ENCODE measurements at regions not wholly inside any gene's neighbourhood (a gene's known extent, or its start where the extent isn't known, plus 50 kb on each side); places are given as distances from the start of the nearest gene placed in this dataset.
"Not testable (repeated sequence)": the region's sequence is repeated elsewhere in the genome, so short reads cannot be mapped to it uniquely, and the experiment has no call there.

DNA sequence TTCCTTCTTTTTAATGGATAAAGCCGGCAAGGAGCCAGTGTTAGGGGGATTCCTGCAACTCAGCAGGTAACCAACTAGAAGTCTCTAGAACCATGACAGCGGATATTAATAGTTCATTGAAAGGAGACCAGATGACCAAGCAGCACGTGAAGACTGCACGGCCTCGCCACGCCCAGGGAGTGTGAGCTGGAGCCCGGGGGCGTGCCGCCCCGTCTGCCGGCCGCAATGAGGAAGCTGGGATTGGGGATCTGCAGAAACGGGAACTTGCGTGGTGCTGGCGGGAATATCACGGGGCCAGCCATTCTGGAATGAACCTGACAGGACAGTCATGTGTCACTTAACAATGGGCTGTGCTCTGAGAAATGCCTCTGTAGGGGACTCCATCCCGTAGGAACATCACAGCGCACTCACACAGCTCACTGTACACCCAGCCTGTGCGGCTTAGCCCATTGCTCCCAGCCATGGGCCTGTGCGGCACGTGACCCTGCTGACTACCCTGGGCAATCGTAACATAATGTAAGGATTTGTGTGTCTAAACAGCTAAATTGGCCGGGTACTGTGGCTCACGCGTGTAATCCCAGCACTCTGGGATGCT lies 4092.8 kb upstream of the TPTE start:
- DNase-seq (ENCODE audit: extremely low spot score in 2 of 2); H3K27ac ChIP-seq; H3K4me1 ChIP-seq; H3K9me3 ChIP-seq; H3K36me3 ChIP-seq; H3K27me3 ChIP-seq; H3K4me3 ChIP-seq; intact Hi-C loops (cut with DNase I): not testable (repeated sequence)

DNA sequence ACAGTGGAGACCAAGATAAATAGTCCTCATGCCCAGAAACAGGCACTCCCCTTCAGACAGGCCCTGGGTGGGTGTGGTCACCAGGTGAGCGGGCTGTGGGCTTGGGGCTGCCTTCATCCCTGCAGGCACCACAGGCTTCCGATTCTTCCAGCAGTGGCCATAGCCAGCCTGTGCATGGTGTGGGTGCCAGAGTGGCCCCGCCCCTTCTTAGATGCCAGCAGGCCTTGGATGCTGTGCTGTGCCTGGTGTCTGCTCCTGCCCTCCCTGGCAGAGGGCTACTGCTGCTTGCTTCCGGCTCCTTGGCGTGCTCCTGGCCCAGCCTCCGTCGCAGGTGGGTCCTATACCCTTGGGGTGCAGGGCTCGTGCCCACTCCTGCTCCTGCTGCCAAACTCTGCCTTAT lies 4091.5 kb upstream of the TPTE start:
- H3K4me3 ChIP-seq; H3K9me3 ChIP-seq; intact Hi-C loops (cut with DNase I); DNase-seq (ENCODE audit: extremely low spot score in 2 of 2); H3K4me1 ChIP-seq; H3K36me3 ChIP-seq; H3K27me3 ChIP-seq; H3K27ac ChIP-seq: not testable (repeated sequence)

DNA sequence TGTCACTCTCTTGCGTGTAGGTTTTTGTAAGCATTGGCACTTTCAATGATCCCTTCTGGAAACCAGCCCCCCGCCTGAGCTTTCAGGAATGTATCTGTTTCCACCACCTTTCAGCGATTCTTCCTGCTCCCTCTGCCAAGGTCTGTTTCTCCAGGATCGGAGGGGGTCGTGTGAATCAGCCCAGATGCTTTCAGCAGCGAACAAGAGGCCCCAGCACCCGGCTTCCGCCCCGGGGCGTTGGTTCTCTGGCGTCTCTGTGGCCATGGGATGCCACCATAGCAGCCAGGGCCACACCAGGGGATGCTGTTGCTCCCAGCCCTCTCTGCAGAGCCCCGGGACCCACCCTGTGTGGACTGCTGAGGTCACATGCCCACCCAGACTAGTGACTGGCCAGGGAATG lies 4088.2 kb upstream of the TPTE start:
- H3K4me3 ChIP-seq; H3K9me3 ChIP-seq; DNase-seq (ENCODE audit: extremely low spot score in 2 of 2); H3K27me3 ChIP-seq; intact Hi-C loops (cut with DNase I); H3K27ac ChIP-seq; H3K36me3 ChIP-seq; H3K4me1 ChIP-seq: not testable (repeated sequence)

DNA sequence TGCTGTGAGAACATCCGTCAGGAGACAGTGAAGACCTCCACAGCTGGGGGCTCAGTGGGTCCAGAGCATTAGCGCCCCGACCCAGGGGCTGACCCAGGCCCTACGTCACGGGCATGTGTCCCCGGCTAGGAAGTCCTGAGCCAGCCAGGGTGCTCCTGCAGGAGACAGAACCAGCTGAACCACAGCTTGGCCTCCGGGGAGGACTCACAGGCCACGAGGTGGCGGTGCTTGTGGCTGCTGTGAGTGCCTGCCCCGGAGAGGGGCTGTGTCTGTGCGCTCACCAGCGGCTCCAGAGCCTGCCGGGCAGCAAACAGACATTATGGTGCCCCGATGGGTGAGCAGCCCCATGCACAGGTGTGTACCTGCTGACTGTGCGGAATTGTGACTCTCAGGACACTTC lies 4085.2 kb upstream of the TPTE start:
- H3K27ac ChIP-seq; intact Hi-C loops (cut with DNase I); H3K9me3 ChIP-seq; H3K4me1 ChIP-seq; H3K4me3 ChIP-seq; H3K36me3 ChIP-seq; H3K27me3 ChIP-seq; DNase-seq (ENCODE audit: extremely low spot score in 2 of 2): not testable (repeated sequence)

DNA sequence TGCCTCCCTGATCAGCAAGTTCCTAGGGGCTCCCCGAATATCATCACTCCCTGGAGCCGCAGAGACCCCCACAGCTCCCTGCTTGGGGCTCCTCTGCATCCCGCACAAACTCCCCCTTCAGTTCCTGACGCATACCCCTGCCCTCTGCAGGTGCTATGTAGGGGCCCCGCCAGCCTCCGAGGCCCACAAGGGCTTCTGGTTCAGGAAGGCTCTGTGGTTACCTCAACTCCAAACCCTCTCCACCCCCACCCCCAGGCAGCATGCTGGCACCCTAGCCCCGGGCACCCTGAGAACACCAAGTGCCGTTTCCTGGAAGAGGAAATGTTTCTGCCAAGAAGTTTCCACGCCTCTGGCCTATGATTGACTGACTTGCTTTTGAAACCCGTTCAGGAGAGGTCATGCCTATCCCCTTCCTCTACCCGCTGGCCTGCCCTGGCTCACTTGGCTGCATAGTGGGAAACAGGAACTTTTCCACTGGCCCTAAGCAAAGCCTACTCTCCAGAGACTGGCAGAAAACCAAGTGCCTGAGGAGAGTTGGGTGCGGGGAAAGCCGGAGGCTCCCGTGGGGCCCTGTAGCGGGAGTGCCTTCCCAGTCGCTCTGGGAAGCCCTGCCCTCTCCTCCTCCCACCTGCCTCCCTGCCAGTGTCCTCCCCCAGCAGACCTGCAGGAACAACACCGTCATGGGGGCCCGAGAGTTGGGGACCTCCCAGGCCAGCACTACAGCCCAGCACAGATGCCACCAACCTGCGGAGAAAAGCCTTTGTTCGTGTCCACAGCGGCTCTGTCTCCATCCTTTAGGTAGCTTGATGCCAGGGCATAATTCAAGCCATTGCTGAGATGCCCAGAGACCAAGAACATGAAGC lies 4084.2 kb upstream of the TPTE start:
- intact Hi-C loops (cut with DNase I); H3K27ac ChIP-seq; H3K9me3 ChIP-seq; H3K27me3 ChIP-seq; H3K4me3 ChIP-seq; H3K4me1 ChIP-seq; DNase-seq (ENCODE audit: extremely low spot score in 2 of 2); H3K36me3 ChIP-seq: not testable (repeated sequence)

DNA sequence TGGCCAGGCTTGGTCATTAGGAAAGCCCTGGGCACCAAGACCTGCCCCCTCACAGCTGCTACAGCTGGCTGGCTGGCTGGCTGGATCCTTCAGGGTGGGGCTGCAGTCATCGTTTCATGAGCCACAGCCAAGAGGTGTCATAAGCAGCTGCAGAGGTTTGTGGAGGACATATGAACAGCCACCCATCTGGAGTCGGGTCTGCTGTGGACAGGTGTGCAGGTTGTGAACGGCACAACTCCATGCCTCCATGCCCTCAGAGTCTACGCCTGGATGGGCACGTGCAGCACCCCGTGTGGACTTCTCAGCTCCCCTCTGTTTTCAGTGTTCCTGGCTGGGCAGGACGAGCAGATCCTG lies 4083.6 kb upstream of the TPTE start:
- H3K36me3 ChIP-seq; H3K27me3 ChIP-seq; H3K4me1 ChIP-seq; intact Hi-C loops (cut with DNase I); H3K4me3 ChIP-seq; H3K9me3 ChIP-seq; DNase-seq (ENCODE audit: extremely low spot score in 2 of 2); H3K27ac ChIP-seq: not testable (repeated sequence)

DNA sequence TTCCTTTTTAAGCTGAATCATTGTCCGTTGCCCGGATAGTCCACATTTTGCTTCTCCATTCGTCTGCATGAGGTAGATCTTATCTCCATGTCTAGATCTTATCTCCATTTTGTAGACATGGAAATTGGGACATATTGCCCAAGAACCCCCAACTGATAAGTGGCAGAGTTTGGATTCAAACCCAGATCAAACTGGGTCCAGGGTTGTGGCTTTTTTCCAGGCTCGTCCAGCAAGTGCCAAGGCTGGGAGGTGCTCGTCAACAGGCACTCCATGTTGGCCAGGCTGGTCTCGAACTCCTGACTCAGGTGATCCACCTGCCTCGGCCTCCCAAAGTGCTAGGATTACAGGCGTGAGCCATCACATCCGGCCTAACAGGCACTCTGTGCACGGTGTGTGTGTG lies 4082.3 kb upstream of the TPTE start:
- H3K36me3 ChIP-seq; H3K4me3 ChIP-seq; H3K9me3 ChIP-seq; intact Hi-C loops (cut with DNase I); H3K27ac ChIP-seq; H3K27me3 ChIP-seq; H3K4me1 ChIP-seq; DNase-seq (ENCODE audit: extremely low spot score in 2 of 2): not testable (repeated sequence)

DNA sequence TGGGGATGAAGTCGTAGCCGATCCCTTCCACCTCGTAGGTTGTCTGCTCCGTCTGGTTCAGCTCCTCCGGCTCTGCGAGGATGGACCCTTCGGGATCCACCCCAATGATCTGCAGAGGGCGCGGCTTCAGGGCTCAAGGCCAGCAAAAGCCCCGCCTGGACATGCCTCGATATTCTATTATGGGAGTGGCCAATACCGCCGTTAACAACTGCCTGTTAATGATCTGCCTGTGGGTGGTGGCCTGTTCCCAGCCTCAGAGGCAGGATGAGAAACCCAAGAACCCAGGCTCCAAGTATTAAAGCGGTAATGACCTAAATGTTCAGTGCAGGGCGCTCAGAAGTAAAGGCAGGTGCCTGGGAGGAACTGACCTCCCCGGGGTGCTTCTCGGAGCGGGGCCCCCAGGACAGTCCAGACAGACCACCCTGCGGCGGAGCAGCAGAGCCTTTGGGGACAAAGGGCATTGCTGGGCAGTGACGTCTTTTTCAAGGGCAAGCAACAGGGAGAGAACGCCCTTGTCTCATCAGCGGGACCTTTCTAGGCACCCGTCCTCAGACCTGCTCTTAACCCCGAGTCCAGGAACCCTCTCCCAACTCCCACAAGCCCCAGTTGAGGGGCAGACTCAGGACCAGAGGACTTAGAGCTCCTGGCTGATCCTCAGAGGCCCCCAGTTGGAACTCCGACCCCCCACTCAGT lies 4066.6 kb upstream of the TPTE start:
- H3K4me3 ChIP-seq; DNase-seq (ENCODE audit: extremely low spot score in 2 of 2); H3K36me3 ChIP-seq; H3K27me3 ChIP-seq; intact Hi-C loops (cut with DNase I); H3K4me1 ChIP-seq; H3K9me3 ChIP-seq; H3K27ac ChIP-seq: not testable (repeated sequence)

DNA sequence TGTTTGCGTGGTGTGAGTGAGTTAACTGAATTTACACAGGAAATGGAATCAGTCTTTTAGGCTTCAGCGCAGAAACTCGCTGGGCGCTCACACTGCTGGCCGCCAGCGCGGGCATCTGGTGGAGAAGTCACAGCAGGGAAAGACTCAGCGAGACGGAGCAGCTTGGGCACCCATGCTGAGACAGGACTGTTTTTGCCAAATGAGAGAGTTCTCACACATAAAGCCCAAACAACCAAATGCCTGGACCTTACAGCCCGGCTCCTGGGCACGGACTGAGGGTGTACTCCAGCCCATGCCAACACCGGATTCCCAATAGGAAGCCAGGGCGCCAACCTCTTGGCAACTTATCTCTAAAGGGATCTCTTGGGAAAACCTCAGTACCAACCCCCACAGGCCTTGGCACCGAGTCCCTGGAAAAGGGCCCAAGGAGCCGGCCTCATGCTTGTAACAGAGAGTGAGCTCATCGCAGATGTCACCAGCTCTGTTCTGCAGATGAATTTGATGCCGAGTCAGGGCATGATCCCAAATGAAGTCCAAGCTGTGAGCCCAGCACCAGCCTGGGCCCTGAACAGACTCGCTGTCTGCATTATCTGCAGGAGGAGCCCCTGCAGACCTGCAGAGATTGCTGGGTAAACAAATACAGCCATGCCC lies 4065.2 kb upstream of the TPTE start:
- DNase-seq (ENCODE audit: extremely low spot score in 2 of 2); intact Hi-C loops (cut with DNase I): not testable (repeated sequence)

DNA sequence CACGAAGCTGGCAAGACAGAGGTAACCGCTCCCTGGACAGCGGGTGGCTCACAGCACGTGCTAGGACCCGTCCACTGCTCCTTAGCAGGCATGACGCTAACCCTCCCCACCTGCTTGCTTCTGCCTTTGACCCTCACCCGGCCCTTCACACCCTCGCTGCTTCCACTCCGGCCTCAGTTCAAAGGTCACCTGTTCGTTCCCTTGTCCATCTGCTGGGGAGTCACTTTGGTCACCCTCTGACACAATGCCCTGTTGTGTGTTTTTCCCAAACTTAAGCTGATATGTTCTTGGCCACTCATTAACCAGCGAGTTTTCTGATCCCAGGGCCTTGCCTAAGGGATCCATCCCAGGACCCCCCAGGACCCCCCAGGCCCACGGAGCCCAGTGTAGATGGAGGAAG lies 4061.6 kb upstream of the TPTE start:
- intact Hi-C loops (cut with DNase I); H3K9me3 ChIP-seq; H3K27me3 ChIP-seq; H3K4me3 ChIP-seq; H3K4me1 ChIP-seq; DNase-seq (ENCODE audit: extremely low spot score in 2 of 2); H3K27ac ChIP-seq; H3K36me3 ChIP-seq: not testable (repeated sequence)

More for the DNA sequence above, 4065.2 kb upstream of the TPTE start:
- H3K4me3 ChIP-seq, H3K9me3 ChIP-seq, H3K27me3 ChIP-seq, H3K27ac ChIP-seq, H3K4me1 ChIP-seq, H3K36me3 ChIP-seq: not testable (repeated sequence)

DNA sequence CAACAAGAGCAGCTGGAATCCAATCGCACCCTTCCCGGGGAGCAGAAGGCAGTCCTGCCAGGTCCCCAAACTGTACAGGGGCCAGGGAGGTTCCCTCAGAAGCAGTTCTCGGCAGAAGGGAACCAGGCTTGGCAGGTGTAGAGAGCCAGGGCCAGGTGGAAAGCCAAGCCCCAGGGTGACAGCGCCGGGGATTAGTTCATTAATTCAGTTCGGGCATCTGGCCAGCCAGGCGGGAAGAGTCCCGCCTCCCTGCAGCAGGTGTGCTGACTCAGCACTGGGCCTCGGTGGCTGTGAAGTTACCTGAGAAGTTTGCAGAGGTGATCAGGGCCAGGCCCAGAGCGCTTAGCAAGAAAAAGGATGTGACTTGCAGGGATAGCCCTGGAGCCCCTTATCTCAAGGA lies 4060.0 kb upstream of the TPTE start:
- H3K36me3 ChIP-seq; H3K4me3 ChIP-seq; DNase-seq (ENCODE audit: extremely low spot score in 2 of 2); intact Hi-C loops (cut with DNase I); H3K4me1 ChIP-seq; H3K9me3 ChIP-seq; H3K27ac ChIP-seq; H3K27me3 ChIP-seq: not testable (repeated sequence)

DNA sequence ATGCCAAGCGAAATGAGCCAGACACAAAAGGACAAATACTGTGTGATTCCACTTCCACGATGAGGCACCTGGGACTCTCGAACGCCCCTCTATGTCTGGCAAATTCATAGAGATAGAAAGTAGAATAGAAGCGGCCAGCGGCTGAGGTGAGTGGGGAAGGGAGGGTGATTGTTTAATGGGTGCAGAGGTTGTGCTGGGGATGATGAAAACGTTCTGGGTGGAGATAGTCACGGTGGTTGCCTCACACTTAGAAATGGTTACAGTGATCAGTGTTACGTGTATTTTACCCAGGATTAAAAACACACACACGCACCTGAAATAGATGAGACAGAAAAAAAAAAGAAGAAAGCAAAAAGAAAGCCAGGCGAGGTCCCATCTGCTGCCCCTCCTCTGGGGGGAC lies 4057.0 kb upstream of the TPTE start:
- intact Hi-C loops (cut with DNase I); H3K4me1 ChIP-seq; H3K9me3 ChIP-seq; DNase-seq (ENCODE audit: extremely low spot score in 2 of 2); H3K27ac ChIP-seq; H3K27me3 ChIP-seq; H3K4me3 ChIP-seq; H3K36me3 ChIP-seq: not testable (repeated sequence)

DNA sequence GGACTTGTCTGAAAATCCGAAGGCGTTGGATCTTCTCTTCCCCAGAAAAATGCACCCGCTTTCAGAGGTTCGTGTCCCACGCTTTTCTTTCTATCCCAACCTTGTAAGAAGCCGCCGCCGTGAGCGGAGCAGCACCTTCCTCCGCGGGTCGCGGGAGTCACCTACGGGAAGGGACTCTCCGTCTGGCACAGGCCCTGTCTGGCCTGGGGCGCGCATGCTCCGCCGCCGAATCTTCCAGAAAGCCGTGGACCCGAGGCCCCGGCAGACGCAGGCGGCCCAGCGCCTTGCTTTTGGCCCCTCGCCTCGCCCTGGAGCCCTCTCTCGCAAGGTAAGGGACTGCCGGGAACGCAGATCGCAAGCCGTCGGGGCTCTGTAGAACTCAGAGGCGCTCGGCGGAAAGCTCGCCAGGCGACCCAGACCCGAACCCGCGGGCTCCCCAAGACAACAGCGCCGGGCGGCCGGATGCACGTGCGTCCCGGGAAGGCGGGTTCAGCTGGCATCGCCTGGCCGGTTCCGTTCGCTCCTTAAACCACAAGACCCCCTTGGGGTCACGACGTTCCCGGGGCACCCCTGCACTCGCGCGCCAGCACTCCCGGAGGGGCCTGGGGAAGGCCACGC lies 4055.2 kb upstream of the TPTE start:
- H3K4me1 ChIP-seq, H3K36me3 ChIP-seq: not testable (repeated sequence)

More for the DNA sequence above, 4055.2 kb upstream of the TPTE start:
- DNase-seq (ENCODE audit: extremely low spot score in 2 of 2); H3K4me3 ChIP-seq; H3K27ac ChIP-seq; H3K9me3 ChIP-seq; intact Hi-C loops (cut with DNase I); H3K27me3 ChIP-seq: not testable (repeated sequence)

Data from vagina (tissue), 2 donors.